Stimulated activated CD8-positive, alpha-beta memory T cell treated with anti-CD3 and anti-CD28 coated beads, Interleukin-15, amount 100 ng/mL, for 48 hours (primary cell): ENCODE measurements at regions not wholly inside any gene's neighbourhood (a gene's known extent, or its start where the extent isn't known, plus 50 kb on each side); places are given as distances from the start of the nearest gene placed in this dataset.
"Not testable (repeated sequence)": the region's sequence is repeated elsewhere in the genome, so short reads cannot be mapped to it uniquely, and the experiment has no call there.

Experiments used
- DNase-seq, 2 donors: peaks; one replicate each; pipeline ENCODE4 v3.0.0-alpha.2; 2020; ENCODE audit warnings: low read depth in 2 of 2

GRCh38 chr6:139722530-139722929 is 348.1 kb upstream of the CITED2 start:
- DNase-seq, result no peak

- no peak for DNase-seq
These were observed 347.5 kb upstream of the CITED2 start for GRCh38 chr6:139721954-139722353.

GRCh38 chr6:139713900-139714506 is 339.6 kb upstream of the CITED2 start:
- DNase-seq, result no peak

GRCh38 chr6:139713424-139713823 is 339.0 kb upstream of the CITED2 start:
- no peak for DNase-seq

- DNase-seq, result no peak
These were observed 338.4 kb upstream of the CITED2 start for GRCh38 chr6:139712830-139713229.

GRCh38 chr6:139711804-139712585 is 337.5 kb upstream of the CITED2 start:
- DNase-seq, result no peak

- DNase-seq, result no peak
These were observed 336.1 kb upstream of the CITED2 start for GRCh38 chr6:139710556-139710955.

GRCh38 chr6:139708337-139709199 is 334.1 kb upstream of the CITED2 start:
- DNase-seq, result no peak

- DNase-seq, result no peak
These were observed 332.5 kb upstream of the CITED2 start for GRCh38 chr6:139706912-139707311.

- no peak for DNase-seq
These were observed 330.8 kb upstream of the CITED2 start for GRCh38 chr6:139705284-139705683.

GRCh38 chr6:139703780-139704179 is 329.3 kb upstream of the CITED2 start:
- DNase-seq, result no peak

GRCh38 chr6:139702706-139703105 is 328.3 kb upstream of the CITED2 start:
- no peak for DNase-seq

GRCh38 chr6:139701695-139702094 is 327.2 kb upstream of the CITED2 start:
- DNase-seq, result no peak

- DNase-seq, result no peak
These were observed 326.6 kb upstream of the CITED2 start for GRCh38 chr6:139701003-139701402.

GRCh38 chr6:139699911-139700310 is 325.5 kb upstream of the CITED2 start:
- DNase-seq, result no peak

- no peak for DNase-seq
These were observed 324.9 kb upstream of the CITED2 start for GRCh38 chr6:139699335-139699734.

- no peak for DNase-seq
These were observed 324.2 kb upstream of the CITED2 start for GRCh38 chr6:139698526-139699176.

GRCh38 chr6:139697856-139698255 is 323.4 kb upstream of the CITED2 start:
- DNase-seq, result not testable (repeated sequence)

- DNase-seq, result not testable (repeated sequence)
These were observed 322.5 kb upstream of the CITED2 start for GRCh38 chr6:139696991-139697390.

- no peak for DNase-seq
These were observed 320.9 kb upstream of the CITED2 start for GRCh38 chr6:139695361-139695760.

GRCh38 chr6:139693735-139694134 is 319.3 kb upstream of the CITED2 start:
- no peak for DNase-seq

GRCh38 chr6:139690007-139690406 is 315.6 kb upstream of the CITED2 start:
- no peak for DNase-seq
